GM12878 (cell line): ENCODE measurements at regions not wholly inside any gene's neighbourhood (a gene's known extent, or its start where the extent isn't known, plus 50 kb on each side); places are given as distances from the start of the nearest gene placed in this dataset.

Experiments
- ATAC-seq: fragments of 200-7000 bp; cut with Tn5 transposase; 3 replicates; pipeline ENCODE4 v1.9.1; 2020; ENCODE audit warnings: mild to moderate bottlenecking, moderate library complexity
- BruUV-seq: library from RNA; stranded (reverse); fragments of 400-500 nt; replicated peaks from 2 replicates; lab custom pipeline; 2021; lab: Mats Ljungman, UMichigan
- CTCF ChIA-PET: fragments of 300-600 bp; sonication (Branson Sonifier 250); formaldehyde crosslinking; extraction: SDS; loops from one replicate; lab custom pipeline; 2021; ENCODE audit warnings: inconsistent platforms; lab: Yijun Ruan, JAX
- POLR2A ChIA-PET: fragments of 350-600 bp; formaldehyde crosslinking; extraction: SDS; loops from one replicate; lab custom pipeline; 2021; ENCODE audit warnings: inconsistent platforms; lab: Charles Lee
- RAD21 ChIA-PET: fragments of 300-600 bp; sonication (Branson Sonifier 250); formaldehyde crosslinking; loops from one replicate; lab custom pipeline; 2023; ENCODE audit warnings: antibody characterized with exemption; ENCODE audit not compliant: unreplicated experiment; lab: Charles Lee
- SMC1A ChIA-PET: fragments of 300-600 bp; sonication (Branson Sonifier 250); formaldehyde crosslinking; loops from one replicate; lab custom pipeline; 2023; ENCODE audit not compliant: unreplicated experiment, uncharacterized antibody; lab: Charles Lee
- DNase-seq: peaks from one replicate; pipeline ENCODE4 v3.0.0-alpha.2; 2011; ENCODE audit warnings: low read depth, low spot score
- FAIRE-seq: peaks from 3 replicates; lab custom pipeline; 2011; peaks lifted over from hg19 to GRCh38; lab: Jason Lieb, UNC
- H2AFZ ChIP-seq: 2 replicates; pipeline ENCODE4 v1.6.0; 2011; ENCODE audit warnings: low read depth, low read length, control low read depth; ENCODE audit not compliant: control insufficient read depth
- H3K27ac ChIP-seq: 2 replicates; pipeline ENCODE4 v1.5.1; 2011; ENCODE audit warnings: control low read depth; ENCODE audit not compliant: control insufficient read depth, insufficient read depth
- H3K27me3 ChIP-seq, 2 experiments: replicated peaks in 1 of 2; 2 replicates each; pipeline versions ENCODE4 v1.6.0 to v1.6.1; 2011; ENCODE audit warnings: low read length in 1 of 2; ENCODE audit not compliant: control insufficient read depth in 2 of 2, insufficient read depth in 2 of 2
- H3K36me3 ChIP-seq, 2 experiments: 2 replicates each; pipeline ENCODE4 v1.5.1; 2011; ENCODE audit warnings: low read length in 1 of 2; ENCODE audit not compliant: control insufficient read depth in 2 of 2, insufficient read depth in 2 of 2
- H3K4me1 ChIP-seq: 2 replicates; pipeline ENCODE4 v1.6.1; 2011; ENCODE audit warnings: mild to moderate bottlenecking, low read length, moderate library complexity, mixed read lengths; ENCODE audit not compliant: control insufficient read depth, insufficient read depth
- H3K4me2 ChIP-seq: 2 replicates; pipeline ENCODE4 v1.6.0; 2011; ENCODE audit warnings: control low read depth; ENCODE audit not compliant: control insufficient read depth, insufficient read depth
- H3K4me3 ChIP-seq: fragments of 200-600 bp; sonication (generic); 2 replicates; pipeline ENCODE4 v1.5.1; 2016
- H3K79me2 ChIP-seq: 2 replicates; pipeline ENCODE4 v1.6.0; 2011; ENCODE audit warnings: low read length; ENCODE audit not compliant: control insufficient read depth, insufficient read depth
- H3K9ac ChIP-seq: 2 replicates; pipeline ENCODE4 v1.8.0; 2011; ENCODE audit warnings: low read length, control low read depth, mixed read lengths; ENCODE audit not compliant: control insufficient read depth, insufficient read depth
- H3K9me3 ChIP-seq: replicated peaks from 3 replicates; pipeline ENCODE4 v1.5.1; 2011; ENCODE audit warnings: mild to moderate bottlenecking, low read length; ENCODE audit not compliant: control insufficient read depth, insufficient read depth
- H4K20me1 ChIP-seq: 2 replicates; pipeline ENCODE4 v1.6.0; 2011; ENCODE audit not compliant: control insufficient read depth, insufficient read depth
- ATF2 ChIP-seq: IDR thresholded peaks from 2 replicates; pipeline ENCODE4 v1.6.1; 2012; ENCODE audit warnings: low read length, inconsistent platforms
- BCL3 ChIP-seq: IDR thresholded peaks from 2 replicates; pipeline ENCODE4 v1.6.1; 2011; ENCODE audit warnings: borderline replicate concordance, low read depth, mild to moderate bottlenecking, moderate library complexity, low read length; ENCODE audit not compliant: insufficient read depth, poor library complexity, severe bottlenecking
- BRCA1 ChIP-seq: IDR thresholded peaks from 2 replicates; pipeline ENCODE4 v1.6.1; 2011; ENCODE audit warnings: low read depth, low read length, improper control_type of control experiment
- CBX3 ChIP-seq: fragments of 200-600 bp; sonication (generic); IDR thresholded peaks from 2 replicates; pipeline ENCODE4 v1.6.1; 2016; ENCODE audit warnings: low read depth, borderline replicate concordance
- CHD2 ChIP-seq: IDR thresholded peaks from 2 replicates; pipeline ENCODE4 v1.6.1; 2011; ENCODE audit warnings: low read depth, low read length, improper control_type of control experiment, borderline replicate concordance
- EP300 ChIP-seq, 2 experiments: fragments of 150-350 bp in 1 of 2; IDR thresholded peaks; 2 replicates each; pipeline ENCODE4 v1.6.1; 2011 to 2012; ENCODE audit warnings: low read depth in 2 of 2, low read length in 2 of 2, borderline replicate concordance in 1 of 2, improper control_type of control experiment in 1 of 2, inconsistent platforms in 1 of 2; ENCODE audit not compliant: control insufficient read depth in 1 of 2
- ETV6 ChIP-seq, 2 experiments: fragments of 450-650 bp in 1 of 2; IDR thresholded peaks in 1 of 2; conservative IDR thresholded peaks in 1 of 2; 2 replicates each; pipeline ENCODE4 v1.6.1; 2014; ENCODE audit warnings: antibody characterized with exemption in 1 of 2, borderline replicate concordance in 1 of 2, low read depth in 1 of 2, mild to moderate bottlenecking in 1 of 2, moderate library complexity in 1 of 2
- FOXM1 ChIP-seq: IDR thresholded peaks from 2 replicates; pipeline ENCODE4 v1.6.1; 2012; ENCODE audit warnings: low read depth, mild to moderate bottlenecking, inconsistent platforms, low read length, moderate library complexity
- IKZF2 ChIP-seq, 2 experiments: fragments of 450-650 bp; IDR thresholded peaks; 2 replicates each; pipeline ENCODE4 v1.6.1; 2017; ENCODE audit warnings: mild to moderate bottlenecking in 2 of 2, moderate library complexity in 2 of 2
- JUND ChIP-seq: IDR thresholded peaks from 2 replicates; pipeline ENCODE4 v1.6.1; 2012; ENCODE audit warnings: low read depth, mild to moderate bottlenecking, low read length, improper control_type of control experiment, moderate library complexity
- MEF2B ChIP-seq: fragments of 450-650 bp; IDR thresholded peaks from 2 replicates; pipeline ENCODE4 v1.6.1; 2018; ENCODE audit warnings: mild to moderate bottlenecking, moderate library complexity; ENCODE audit not compliant: partially characterized antibody, poor library complexity, severe bottlenecking
- MTA3 ChIP-seq: IDR thresholded peaks from 2 replicates; pipeline ENCODE4 v1.6.1; 2012; ENCODE audit warnings: low read length, inconsistent platforms, borderline replicate concordance
- NFXL1 ChIP-seq: fragments of 450-650 bp; IDR thresholded peaks from 2 replicates; pipeline ENCODE4 v1.6.1; 2017; ENCODE audit warnings: antibody characterized with exemption, mild to moderate bottlenecking, borderline replicate concordance
- NRF1 ChIP-seq: conservative IDR thresholded peaks from 2 replicates; pipeline ENCODE4 v1.6.1; 2011; ENCODE audit warnings: mild to moderate bottlenecking, low read depth, low read length, improper control_type of control experiment
- RELB ChIP-seq: fragments of 450-650 bp; IDR thresholded peaks from 2 replicates; pipeline ENCODE4 v1.6.1; 2017; ENCODE audit warnings: low read depth, mild to moderate bottlenecking, moderate library complexity
- SP1 ChIP-seq: IDR thresholded peaks from one replicate; pipeline ENCODE4 v1.6.1; 2011; ENCODE audit warnings: low read depth, low read length
- TARDBP ChIP-seq: IDR thresholded peaks from 2 replicates; pipeline ENCODE4 v1.6.1; 2016; ENCODE audit warnings: borderline replicate concordance
- TBL1XR1 ChIP-seq: IDR thresholded peaks from 2 replicates; pipeline ENCODE4 v1.6.1; 2012; ENCODE audit warnings: low read depth, low read length, improper control_type of control experiment
- TCF3 ChIP-seq: IDR thresholded peaks from 2 replicates; pipeline ENCODE4 v1.6.1; 2012; ENCODE audit warnings: low read depth, mild to moderate bottlenecking, low read length, borderline replicate concordance; ENCODE audit not compliant: insufficient read depth
- ZBED1 ChIP-seq: IDR thresholded peaks from 2 replicates; pipeline ENCODE4 v1.6.1; 2016; ENCODE audit warnings: borderline replicate concordance
- WGBS: methylation state at CpG from one replicate; pipeline ENCODE4 v1.1.6; 2016; ENCODE audit warnings: low lambda C conversion rate; ENCODE audit not compliant: insufficient replicate concordance, insufficient coverage; ENCODE audit errors: missing lambda C conversion rate; 5-methylcytosine and 5-hydroxymethylcytosine counted together
- in situ Hi-C: fragments of 300-500 bp; cut with MboI; formaldehyde crosslinking; loops from 9 replicates; pipeline ENCODE4 v1.14.3; 2018; ENCODE audit warnings: mixed read lengths
- intact Hi-C: fragments of 100-400 bp; cut with micrococcal nuclease; formaldehyde crosslinking; loops from one replicate; pipeline ENCODE4 v1.14.2; 2022; ENCODE audit not compliant: unreplicated experiment

- TF ChIP-seq TCF3, result no peak
- TF ChIP-seq, all 136 proteins: peak for 0
Measured at GRCh38 chr5:30156156-30156555, 1037.3 kb upstream of the CDH6 start (continued).

GRCh38 chr5:30152431-30152830, 1041.1 kb upstream of the CDH6 start:
- H3K4me2 ChIP-seq, result no peak overlapping the region
- no peak overlapping the region for H3K27ac ChIP-seq
- in situ Hi-C loops, result no loop called here
- BruUV-seq, result no TSS peak
- no peak overlapping the region for H3K4me3 ChIP-seq
- 43% methylated on average over 1 of the region's 1 CpG for WGBS
- no peak for DNase-seq
- FAIRE-seq, result no peak
- ChIA-PET CTCF (no interaction called here), SMC1A (no interaction called here), POLR2A (no interaction called here), RAD21 (no interaction called here)
- no peaks in the 10 kb centered on the region for H3K27me3 ChIP-seq
- no peaks in the 10 kb centered on the region for H4K20me1 ChIP-seq
- intact Hi-C loops, result no loop called here
- H3K36me3 ChIP-seq, result no peaks in the 10 kb centered on the region
- no peak for ATAC-seq
- H3K4me1 ChIP-seq, result no peaks in the 10 kb centered on the region
- H3K9me3 ChIP-seq, result no peaks in the 10 kb centered on the region
- no peak overlapping the region for H3K9ac ChIP-seq
- no peaks in the 10 kb centered on the region for H3K79me2 ChIP-seq
- TF ChIP-seq NFXL1 (no peak), JUND (no peak), NRF1 (no peak), ZBED1 (no peak), BCL3 (no peak), IKZF2 (IDR thresholded peaks at IDR 0.05) (no peak), MEF2B (no peak), CHD2 (no peak), EP300 (IDR thresholded peaks at IDR 0.05; ENCODE audit: borderline replicate concordance in 1 of 2, control insufficient read depth in 1 of 2, low read depth in 2 of 2, low read length in 2 of 2) (no peak), ATF2 (no peak), FOXM1 (no peak), ETV6 (conservative IDR thresholded peaks at IDR 0.05 in 1 of 2, IDR thresholded peaks at IDR 0.05 in 1 of 2; ENCODE audit: borderline replicate concordance in 1 of 2, low read depth in 1 of 2) (no peak), TARDBP (no peak), SP1 (no peak), CBX3 (no peak), RELB (no peak), TBL1XR1 (no peak), BRCA1 (no peak), MTA3 (no peak)
- H2AFZ ChIP-seq, result no peak overlapping the region
